ENCODE measurements at regions not wholly inside any gene's neighbourhood (a gene's known extent, or its start where the extent isn't known, plus 50 kb on each side); places are given as distances from the start of the nearest gene placed in this dataset.
"Not testable (repeated sequence)": the region's sequence is repeated elsewhere in the genome, so short reads cannot be mapped to it uniquely, and the experiment has no call there.

GRCh38 chr15:92705764-92706163 lies 50.2 kb upstream of the FAM174B start:
- no peak for DNase-seq (ENCODE audit: low spot score)

- DNase-seq (ENCODE audit: low spot score): no peak
These were observed 50.6 kb upstream of the FAM174B start for GRCh38 chr15:92706201-92706600.

- DNase-seq (ENCODE audit: low spot score): no peak
These were observed 52.4 kb upstream of the FAM174B start for GRCh38 chr15:92707880-92708551.

- no peak for DNase-seq (ENCODE audit: low spot score)
These were observed 53.1 kb upstream of the FAM174B start for GRCh38 chr15:92708635-92709034.

GRCh38 chr15:92709110-92709790 lies 53.7 kb upstream of the FAM174B start:
- DNase-seq (ENCODE audit: low spot score): no peak

- no peak for DNase-seq (ENCODE audit: low spot score)
These were observed 55.9 kb upstream of the FAM174B start for GRCh38 chr15:92711457-92711831.

GRCh38 chr15:92714077-92714476 lies 58.5 kb upstream of the FAM174B start:
- DNase-seq (ENCODE audit: low spot score): peak; percentile 55

- DNase-seq (ENCODE audit: low spot score): peak; percentile 76
These were observed 59.2 kb upstream of the FAM174B start for GRCh38 chr15:92714477-92715401.

GRCh38 chr15:92715758-92716157 lies 60.2 kb upstream of the FAM174B start:
- no peak for DNase-seq (ENCODE audit: low spot score)

- no peak for DNase-seq (ENCODE audit: low spot score)
These were observed 63.4 kb upstream of the FAM174B start for GRCh38 chr15:92719021-92719420.

- DNase-seq (ENCODE audit: low spot score): no peak
These were observed 68.6 kb upstream of the FAM174B start for GRCh38 chr15:92724144-92724543.

- no peak for DNase-seq (ENCODE audit: low spot score)
These were observed 69.6 kb upstream of the FAM174B start for GRCh38 chr15:92725171-92725570.

GRCh38 chr15:92728266-92728665 lies 72.7 kb upstream of the FAM174B start:
- DNase-seq (ENCODE audit: low spot score): no peak

GRCh38 chr15:92733090-92733933 lies 77.7 kb upstream of the FAM174B start:
- DNase-seq (ENCODE audit: low spot score): no peak

- peak; percentile 21 for DNase-seq (ENCODE audit: low spot score)
These were observed 78.5 kb upstream of the FAM174B start for GRCh38 chr15:92733934-92734521.

GRCh38 chr15:92739246-92739645 lies 83.7 kb upstream of the FAM174B start:
- DNase-seq (ENCODE audit: low spot score): not testable (repeated sequence)

- no peak for DNase-seq (ENCODE audit: low spot score)
These were observed 90.3 kb upstream of the FAM174B start for GRCh38 chr15:92745845-92746271.

- DNase-seq (ENCODE audit: low spot score): no peak
These were observed 91.5 kb upstream of the FAM174B start for GRCh38 chr15:92747047-92747446.

- DNase-seq (ENCODE audit: low spot score): no peak
These were observed 93.6 kb upstream of the FAM174B start for GRCh38 chr15:92749216-92749615.

GRCh38 chr15:92749946-92750345 lies 94.4 kb upstream of the FAM174B start:
- no peak for DNase-seq (ENCODE audit: low spot score)

GRCh38 chr15:92751528-92751927 lies 96.0 kb upstream of the FAM174B start:
- DNase-seq (ENCODE audit: low spot score): no peak
